Stimulated activated CD4-positive, alpha-beta T cell treated with anti-CD3 and anti-CD28 coated beads, Interleukin-4, amount 100 ng/mL, for 24 hours (primary cell): ENCODE measurements at regions not wholly inside any gene's neighbourhood (a gene's known extent, or its start where the extent isn't known, plus 50 kb on each side); places are given as distances from the start of the nearest gene placed in this dataset.

ENCODE experiments used
- DNase-seq: peaks from one replicate; pipeline ENCODE4 v3.0.0-alpha.2; 2020

GRCh38 chr2:83602753-83603152, 856.3 kb downstream of the SUCLG1 start:
- DNase-seq, result no peak

- no peak for DNase-seq
Measured at GRCh38 chr2:83596592-83597282, 862.3 kb downstream of the SUCLG1 start.

DNA sequence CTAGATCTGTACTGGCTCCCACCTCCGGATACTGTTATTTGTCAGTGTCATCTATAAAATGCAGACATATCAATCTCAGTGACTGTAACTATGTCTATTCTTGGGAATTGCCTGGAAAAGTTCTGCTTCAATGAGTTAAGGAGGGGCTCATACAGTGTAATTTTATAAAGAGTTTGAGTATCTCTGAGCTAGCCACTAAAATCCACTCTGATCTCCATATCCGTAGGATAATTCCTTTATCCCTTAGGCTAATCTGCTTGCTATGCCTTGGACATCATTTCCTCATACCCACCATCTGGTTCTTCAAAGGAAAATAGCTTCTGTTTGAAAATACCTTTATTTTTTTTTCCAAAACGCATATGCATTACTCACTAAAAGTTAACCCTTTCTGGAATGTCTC, 863.2 kb downstream of the SUCLG1 start:
- DNase-seq, result no peak

DNA sequence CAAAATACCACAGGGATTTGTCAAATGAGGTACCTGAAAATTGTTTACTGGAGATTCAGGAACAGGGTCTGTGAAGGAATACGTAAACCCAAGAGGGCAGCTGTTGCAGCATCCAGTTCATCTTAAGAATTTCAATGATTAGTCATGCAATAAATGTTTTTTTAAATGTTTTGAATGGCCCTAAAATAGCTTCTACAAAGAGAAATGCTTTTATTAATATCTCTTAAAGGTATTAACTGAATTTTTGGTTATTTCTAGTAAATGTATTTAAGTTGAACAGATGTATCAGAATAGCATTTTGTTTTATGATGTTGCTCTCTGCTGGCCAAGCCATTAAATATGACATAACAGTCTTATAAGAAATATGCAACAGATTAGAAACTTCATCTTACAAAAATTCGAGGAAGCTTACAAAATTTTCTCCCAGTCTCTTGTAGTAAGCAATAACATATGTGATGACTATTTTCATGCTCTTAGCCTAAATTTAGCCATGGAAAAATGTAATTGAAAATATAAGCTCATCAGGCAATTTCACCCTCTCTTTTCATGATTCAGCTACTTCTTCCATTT, 863.9 kb downstream of the SUCLG1 start:
- no peak for DNase-seq

DNA sequence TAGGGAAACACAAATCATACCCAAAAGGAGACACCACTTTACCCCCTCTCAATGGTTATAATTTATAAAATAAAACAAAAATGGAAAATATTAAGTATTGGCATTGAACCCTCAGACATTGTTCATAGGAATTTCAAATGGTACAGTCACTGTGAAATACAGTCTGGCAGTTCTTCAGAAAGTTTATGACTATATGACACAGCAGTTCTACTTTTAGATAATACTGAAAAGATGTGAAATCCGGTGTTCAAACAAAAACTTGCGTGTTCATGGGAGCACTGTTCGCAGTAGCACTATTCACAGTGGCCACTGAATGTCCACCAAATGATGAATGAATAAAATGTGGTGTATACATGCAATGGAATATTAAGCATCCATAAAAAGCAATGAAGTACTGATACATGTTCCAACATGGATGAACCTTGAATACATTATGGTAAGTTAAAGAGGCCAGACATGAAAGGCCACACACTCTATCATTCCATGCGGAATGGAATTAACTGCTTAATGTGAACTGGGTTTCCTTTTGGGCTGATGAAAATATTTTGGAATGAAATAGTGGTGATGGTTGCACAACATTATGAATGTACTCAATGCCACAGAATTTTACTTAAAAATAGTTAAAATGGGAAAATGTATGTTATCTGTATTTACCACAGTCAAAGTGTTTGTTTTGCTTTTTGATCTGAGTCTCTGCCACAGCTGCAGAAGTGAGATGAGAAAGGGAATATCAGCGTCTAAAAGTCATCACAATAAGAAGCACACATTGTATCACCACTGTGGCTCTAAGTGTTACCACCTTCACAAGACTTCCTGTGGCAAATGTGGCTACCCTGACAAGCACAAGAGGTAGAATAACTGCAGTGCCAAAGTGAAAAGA, 864.6 kb downstream of the SUCLG1 start:
- no peak for DNase-seq

GRCh38 chr2:83587309-83587708, 871.8 kb downstream of the SUCLG1 start:
- DNase-seq, result no peak

DNA sequence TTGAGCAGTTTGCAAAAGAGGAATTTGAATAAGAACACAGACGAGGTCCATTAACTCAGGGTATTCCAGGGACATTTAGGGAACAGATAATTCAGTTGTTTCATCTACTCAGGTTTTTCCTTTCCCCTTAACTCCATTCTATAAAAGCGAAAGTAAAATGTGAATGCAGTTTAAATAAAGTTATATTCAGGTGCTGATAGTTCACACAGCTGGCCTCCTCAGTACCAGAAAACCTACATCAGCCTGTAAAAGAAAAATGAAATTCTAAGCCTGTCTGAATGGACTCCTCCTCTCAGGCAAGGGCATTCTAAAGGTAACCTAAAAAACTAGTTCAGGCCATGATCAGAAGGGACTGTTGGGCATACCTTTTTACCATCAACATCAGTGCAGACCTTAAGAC, 873.8 kb downstream of the SUCLG1 start:
- DNase-seq, result no peak

DNA sequence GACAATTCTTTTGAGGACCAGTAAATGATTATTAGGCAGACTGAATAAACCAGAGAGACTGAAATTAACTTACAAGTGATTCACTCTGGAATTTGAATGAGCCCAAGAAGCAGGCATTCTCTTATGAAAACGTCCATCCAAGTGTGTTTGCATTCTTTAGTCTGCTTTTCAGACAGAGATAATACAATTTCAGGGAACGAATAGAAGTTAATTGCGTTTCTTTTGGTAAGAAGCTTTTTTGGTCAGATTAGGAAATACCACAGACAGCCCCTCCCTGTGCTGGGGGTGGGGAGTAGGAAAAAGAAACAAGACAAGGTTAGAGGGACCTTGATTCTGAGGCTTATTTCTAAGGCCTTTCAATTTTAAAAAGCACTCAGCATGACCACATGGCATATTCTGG, 874.4 kb downstream of the SUCLG1 start:
- DNase-seq, result no peak

DNA sequence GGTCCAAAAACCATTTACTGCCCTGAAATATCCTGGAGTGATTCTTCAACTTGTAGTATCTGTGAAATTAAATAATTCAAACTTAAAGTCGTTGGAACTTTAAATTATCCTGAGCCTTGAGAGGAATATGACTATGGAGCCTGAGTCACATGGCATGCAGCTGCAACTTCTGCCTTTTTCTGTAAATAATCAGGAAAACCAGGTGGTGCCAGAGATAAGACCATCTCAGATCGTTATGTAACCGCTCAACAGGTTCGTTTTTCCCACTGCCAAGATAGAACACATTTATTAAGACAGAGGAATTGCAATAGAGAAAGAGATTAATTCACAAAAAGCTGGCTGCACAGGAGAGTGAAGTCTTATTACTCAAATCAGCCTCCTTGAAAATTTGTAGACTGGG, 876.5 kb downstream of the SUCLG1 start:
- DNase-seq, result no peak

DNA sequence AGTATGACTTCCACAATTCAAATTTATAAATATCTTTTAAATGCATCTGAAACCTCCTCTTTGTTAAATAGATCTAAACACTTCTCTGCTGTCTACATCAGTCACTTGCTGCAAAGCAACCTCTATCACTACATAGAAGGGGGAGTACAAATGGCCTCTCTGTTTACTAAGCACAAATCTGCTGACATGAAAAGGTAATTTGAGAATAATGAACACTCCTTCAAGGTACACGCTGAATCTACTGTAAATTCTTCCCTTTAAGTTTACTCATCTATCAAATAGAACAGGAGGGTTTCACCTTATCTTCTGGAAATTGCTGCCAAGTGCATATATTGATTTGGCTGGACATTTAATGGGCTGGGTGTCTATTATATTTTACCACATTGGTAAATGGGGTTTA, 879.6 kb downstream of the SUCLG1 start:
- no peak for DNase-seq

DNA sequence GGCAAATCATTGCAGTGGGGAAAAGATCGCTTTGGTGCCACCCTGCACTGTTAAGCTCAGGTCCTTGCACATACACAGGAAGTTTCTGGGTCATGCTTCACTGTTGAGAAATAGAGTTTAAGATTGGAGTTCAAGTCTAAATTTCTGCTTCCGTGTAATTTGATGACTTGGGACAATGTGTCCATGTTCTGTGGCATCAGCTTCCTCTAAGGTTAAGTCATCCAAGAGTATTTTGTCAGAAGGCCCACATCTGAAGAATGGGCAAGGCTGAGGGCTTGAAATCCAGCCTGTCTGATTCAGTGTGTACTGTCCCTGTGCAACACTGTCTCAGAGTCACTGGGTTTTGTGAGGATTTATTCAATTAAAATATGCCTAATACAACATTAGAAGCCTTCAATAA, 880.7 kb downstream of the SUCLG1 start:
- DNase-seq, result no peak

GRCh38 chr2:83574614-83575013, 884.5 kb downstream of the SUCLG1 start:
- no peak for DNase-seq

- DNase-seq, result no peak
Measured at GRCh38 chr2:83573060-83573459, 886.0 kb downstream of the SUCLG1 start.

DNA sequence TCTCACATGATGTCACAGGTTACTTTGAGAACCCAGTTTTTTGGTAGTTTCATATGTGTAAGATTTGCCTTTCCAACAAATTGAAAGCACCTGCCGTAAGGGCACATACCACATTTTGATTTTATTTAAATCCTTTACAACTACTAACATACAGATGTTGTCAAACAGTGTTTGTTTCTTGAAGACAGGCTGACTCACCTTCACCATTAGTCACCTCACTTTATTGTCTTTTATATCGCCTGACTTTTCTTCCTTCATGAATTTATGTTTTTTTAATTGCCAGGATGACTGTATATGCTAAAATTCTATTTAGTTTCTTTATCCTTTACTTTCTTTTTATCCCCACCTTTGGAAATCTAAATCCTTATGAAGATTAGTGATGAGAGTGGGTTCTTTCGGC, 886.7 kb downstream of the SUCLG1 start:
- DNase-seq, result no peak

GRCh38 chr2:83567551-83567950, 891.5 kb downstream of the SUCLG1 start:
- no peak for DNase-seq

- DNase-seq, result no peak
Measured at GRCh38 chr2:83565626-83566025, 893.5 kb downstream of the SUCLG1 start.

GRCh38 chr2:83565181-83565580, 893.9 kb downstream of the SUCLG1 start:
- no peak for DNase-seq

DNA sequence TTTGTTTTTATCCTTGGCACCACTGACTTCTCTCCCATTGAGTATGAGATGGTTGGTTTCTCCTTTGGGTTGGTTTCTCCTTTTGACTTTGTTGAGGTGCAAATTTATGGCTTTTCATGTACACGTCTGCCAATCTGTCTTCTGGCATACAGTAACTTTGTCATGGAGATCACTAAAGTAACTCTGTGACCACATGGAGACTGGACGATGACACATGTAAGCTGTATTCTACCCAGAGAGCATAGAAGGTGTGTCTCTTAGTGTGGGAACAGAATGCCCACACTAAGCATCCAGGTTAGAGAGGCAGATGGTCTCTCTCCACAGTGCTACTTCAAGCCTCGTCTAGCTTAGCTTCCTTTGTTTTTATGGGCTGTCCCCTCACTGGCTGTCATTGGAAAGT, 897.5 kb downstream of the SUCLG1 start:
- DNase-seq, result no peak

DNA sequence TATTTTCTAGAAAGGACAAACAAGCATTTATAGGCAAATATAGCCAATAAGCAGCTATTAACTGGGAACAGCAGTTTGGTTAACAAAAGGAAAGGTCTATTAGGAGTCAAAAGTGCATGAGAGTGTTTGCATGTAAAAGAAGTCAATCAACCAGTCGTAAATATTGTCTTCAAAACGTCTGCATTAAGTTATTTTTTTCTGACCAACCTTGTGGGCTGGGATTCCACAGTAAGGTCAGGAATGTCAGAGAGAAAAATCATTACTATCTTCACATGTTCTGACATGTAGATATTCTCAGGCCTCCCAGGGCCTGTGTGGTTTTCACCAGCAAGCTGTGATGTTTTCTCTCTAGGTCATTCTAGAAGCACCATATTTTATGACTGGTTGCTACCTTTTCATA, 922.5 kb downstream of the SUCLG1 start:
- no peak for DNase-seq

- DNase-seq, result no peak
Measured at GRCh38 chr2:83534416-83534815, 924.7 kb downstream of the SUCLG1 start.

GRCh38 chr2:83531206-83531826, 927.8 kb downstream of the SUCLG1 start:
- no peak for DNase-seq

GRCh38 chr2:83528767-83529166, 930.3 kb downstream of the SUCLG1 start:
- DNase-seq, result no peak

- no peak for DNase-seq
Measured at GRCh38 chr2:83522891-83523493, 936.1 kb downstream of the SUCLG1 start.
